ENCODE measurements at regions not wholly inside any gene's neighbourhood (a gene's known extent, or its start where the extent isn't known, plus 50 kb on each side); places are given as distances from the start of the nearest gene placed in this dataset.

DNA sequence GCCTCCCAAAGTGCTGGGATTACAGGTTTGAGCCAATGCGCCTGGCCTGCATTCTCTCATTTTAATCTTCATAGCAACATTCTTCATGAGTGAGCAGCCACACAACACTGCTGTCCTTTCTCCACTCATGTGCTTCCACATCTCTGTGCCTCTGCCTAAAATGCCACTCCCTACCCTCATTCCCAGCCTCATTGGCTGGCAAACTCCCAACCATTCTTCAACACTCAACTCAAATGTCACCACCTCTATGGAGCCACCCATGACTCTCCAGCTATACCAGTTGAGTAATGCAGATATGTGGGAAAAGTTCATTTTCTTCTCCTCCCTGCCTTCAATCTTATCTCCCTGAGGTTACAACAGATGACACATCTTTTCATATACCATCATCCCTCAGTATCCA lies 53.9 kb upstream of the ZC3H12A start:
- no peak overlapping the region for H3K4me3 ChIP-seq (replicated peaks in 1 of 4; ENCODE audit: control extremely low read depth in 1 of 4, insufficient read depth in 1 of 4, low read depth in 3 of 4, low read length in 4 of 4)
- H3K9me3 ChIP-seq (ENCODE audit: control insufficient read depth, insufficient read depth, low read depth, low read length): no peaks in the 10 kb centered on the region
- H3K79me2 ChIP-seq (ENCODE audit: control insufficient read depth, insufficient read depth, low read length): no peaks in the 10 kb centered on the region
- no peak overlapping the region for H3K9ac ChIP-seq (ENCODE audit: insufficient read depth, low read length)
- no peak overlapping the region for H2AFZ ChIP-seq (ENCODE audit: low read length)
- H3K4me1 ChIP-seq (ENCODE audit: control insufficient read depth, extremely low read depth, insufficient read depth, low read length): no peaks in the 10 kb centered on the region
- no peak for DNase-seq (ENCODE audit: low read depth in 2 of 2)
- no peak overlapping the region for H3K4me2 ChIP-seq (ENCODE audit: extremely low read depth, insufficient read depth, low read length)
- no peaks in the 10 kb centered on the region for H4K20me1 ChIP-seq (ENCODE audit: control insufficient read depth, extremely low read depth, insufficient read depth, low read length)
- H3K27me3 ChIP-seq (ENCODE audit: control insufficient read depth, insufficient read depth, low read length): no peaks in the 10 kb centered on the region
- H3K36me3 ChIP-seq (ENCODE audit: control insufficient read depth, insufficient read depth, low read length): no peaks in the 10 kb centered on the region
- TF ChIP-seq EZH2 (IDR thresholded peaks at IDR 0.05; ENCODE audit: low read length, missing control alignments): no peak
- TF ChIP-seq, protein P1, sequence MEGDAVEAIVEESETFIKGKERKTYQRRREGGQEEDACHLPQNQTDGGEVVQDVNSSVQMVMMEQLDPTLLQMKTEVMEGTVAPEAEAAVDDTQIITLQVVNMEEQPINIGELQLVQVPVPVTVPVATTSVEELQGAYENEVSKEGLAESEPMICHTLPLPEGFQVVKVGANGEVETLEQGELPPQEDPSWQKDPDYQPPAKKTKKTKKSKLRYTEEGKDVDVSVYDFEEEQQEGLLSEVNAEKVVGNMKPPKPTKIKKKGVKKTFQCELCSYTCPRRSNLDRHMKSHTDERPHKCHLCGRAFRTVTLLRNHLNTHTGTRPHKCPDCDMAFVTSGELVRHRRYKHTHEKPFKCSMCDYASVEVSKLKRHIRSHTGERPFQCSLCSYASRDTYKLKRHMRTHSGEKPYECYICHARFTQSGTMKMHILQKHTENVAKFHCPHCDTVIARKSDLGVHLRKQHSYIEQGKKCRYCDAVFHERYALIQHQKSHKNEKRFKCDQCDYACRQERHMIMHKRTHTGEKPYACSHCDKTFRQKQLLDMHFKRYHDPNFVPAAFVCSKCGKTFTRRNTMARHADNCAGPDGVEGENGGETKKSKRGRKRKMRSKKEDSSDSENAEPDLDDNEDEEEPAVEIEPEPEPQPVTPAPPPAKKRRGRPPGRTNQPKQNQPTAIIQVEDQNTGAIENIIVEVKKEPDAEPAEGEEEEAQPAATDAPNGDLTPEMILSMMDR (conservative IDR thresholded peaks at IDR 0.05 in 1 of 2, IDR thresholded peaks at IDR 0.05 in 1 of 2; ENCODE audit: low read depth in 1 of 2, low read length in 2 of 2): no peak
- no peak overlapping the region for H3K27ac ChIP-seq (ENCODE audit: insufficient read depth, low read length)

DNA sequence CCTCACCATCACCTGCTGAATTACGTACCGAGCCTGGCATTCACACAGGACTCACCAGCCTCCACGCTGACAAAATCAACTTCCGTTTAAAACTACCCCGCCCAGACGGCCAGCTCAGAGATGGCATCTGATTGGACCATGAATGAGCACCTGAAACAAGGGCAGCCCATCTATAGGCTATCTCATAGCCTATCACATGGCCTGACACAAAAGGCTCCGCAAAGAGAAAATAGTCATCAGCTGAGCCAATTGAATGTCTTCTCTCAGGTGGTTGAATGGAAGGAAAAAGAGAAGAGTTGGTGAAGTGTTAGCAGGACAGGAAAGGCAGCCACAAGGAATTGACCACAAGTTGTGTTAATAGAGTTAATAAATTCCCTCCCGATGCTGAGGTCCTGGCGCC lies 50.6 kb upstream of the ZC3H12A start:
- Histone ChIP-seq H3K36me3 (ENCODE audit: control insufficient read depth, insufficient read depth, low read length) (no peaks in the 10 kb centered on the region), H3K27me3 (ENCODE audit: control insufficient read depth, insufficient read depth, low read length) (no peaks in the 10 kb centered on the region), H3K4me1 (ENCODE audit: control insufficient read depth, extremely low read depth, insufficient read depth, low read length) (no peaks in the 10 kb centered on the region), H3K27ac (ENCODE audit: insufficient read depth, low read length) (no peak overlapping the region), H3K9me3 (ENCODE audit: control insufficient read depth, insufficient read depth, low read depth, low read length) (no peaks in the 10 kb centered on the region), H2AFZ (ENCODE audit: low read length) (no peak overlapping the region), H3K4me3 (replicated peaks in 1 of 4; ENCODE audit: control extremely low read depth in 1 of 4, insufficient read depth in 1 of 4, low read depth in 3 of 4, low read length in 4 of 4) (no peak overlapping the region), H3K9ac (ENCODE audit: insufficient read depth, low read length) (no peak overlapping the region), H3K4me2 (ENCODE audit: extremely low read depth, insufficient read depth, low read length) (no peak overlapping the region), H4K20me1 (ENCODE audit: control insufficient read depth, extremely low read depth, insufficient read depth, low read length) (no peaks in the 10 kb centered on the region), H3K79me2 (ENCODE audit: control insufficient read depth, insufficient read depth, low read length) (no peaks in the 10 kb centered on the region)
- no peak for DNase-seq (ENCODE audit: low read depth in 2 of 2)
- TF ChIP-seq, protein P1 (conservative IDR thresholded peaks at IDR 0.05 in 1 of 2, IDR thresholded peaks at IDR 0.05 in 1 of 2; ENCODE audit: low read depth in 1 of 2, low read length in 2 of 2): no peak
- no peak for TF ChIP-seq EZH2 (IDR thresholded peaks at IDR 0.05; ENCODE audit: low read length, missing control alignments)

DNA sequence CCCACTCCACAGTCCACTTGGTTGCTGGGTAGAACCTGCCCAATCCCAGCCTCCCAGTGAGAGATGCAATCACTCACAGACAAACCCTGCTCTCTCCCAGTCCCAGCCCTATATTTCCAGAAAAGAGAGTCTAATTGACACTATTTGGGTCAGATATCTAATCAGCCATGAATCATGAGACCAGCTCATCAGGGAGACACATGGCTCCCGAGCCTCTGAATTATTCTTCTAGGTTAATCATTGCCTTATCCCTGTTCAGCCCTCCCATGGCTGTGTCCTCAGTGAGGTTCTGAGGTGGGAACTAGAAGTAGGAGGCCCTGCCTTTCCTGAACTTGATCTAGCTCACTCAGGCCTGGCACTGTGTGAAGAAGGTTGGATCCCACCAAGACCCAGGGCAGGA lies 49.9 kb upstream of the ZC3H12A start:
- H4K20me1 ChIP-seq (ENCODE audit: control insufficient read depth, extremely low read depth, insufficient read depth, low read length): no peaks in the 10 kb centered on the region
- no peaks in the 10 kb centered on the region for H3K27me3 ChIP-seq (ENCODE audit: control insufficient read depth, insufficient read depth, low read length)
- no peak overlapping the region for H3K4me3 ChIP-seq (replicated peaks in 1 of 4; ENCODE audit: control extremely low read depth in 1 of 4, insufficient read depth in 1 of 4, low read depth in 3 of 4, low read length in 4 of 4)
- TF ChIP-seq, protein P1 (conservative IDR thresholded peaks at IDR 0.05 in 1 of 2, IDR thresholded peaks at IDR 0.05 in 1 of 2; ENCODE audit: low read depth in 1 of 2, low read length in 2 of 2): no peak
- no peak for TF ChIP-seq EZH2 (IDR thresholded peaks at IDR 0.05; ENCODE audit: low read length, missing control alignments)
- no peaks in the 10 kb centered on the region for H3K9me3 ChIP-seq (ENCODE audit: control insufficient read depth, insufficient read depth, low read depth, low read length)
- no peak for DNase-seq (ENCODE audit: low read depth in 2 of 2)
- H3K9ac ChIP-seq (ENCODE audit: insufficient read depth, low read length): no peak overlapping the region
- H3K4me1 ChIP-seq (ENCODE audit: control insufficient read depth, extremely low read depth, insufficient read depth, low read length): no peaks in the 10 kb centered on the region
- no peak overlapping the region for H2AFZ ChIP-seq (ENCODE audit: low read length)
- H3K4me2 ChIP-seq (ENCODE audit: extremely low read depth, insufficient read depth, low read length): no peak overlapping the region
- no peaks in the 10 kb centered on the region for H3K79me2 ChIP-seq (ENCODE audit: control insufficient read depth, insufficient read depth, low read length)
- H3K27ac ChIP-seq (ENCODE audit: insufficient read depth, low read length): no peak overlapping the region
- no peaks in the 10 kb centered on the region for H3K36me3 ChIP-seq (ENCODE audit: control insufficient read depth, insufficient read depth, low read length)

All from fibroblast of lung (primary cell).